GM12892 (cell line): ENCODE measurements at regions not wholly inside any gene's neighbourhood (a gene's known extent, or its start where the extent isn't known, plus 50 kb on each side); places are given as distances from the start of the nearest gene placed in this dataset.

Experiments
- DNase-seq: peaks from one replicate; pipeline ENCODE4 v3.0.0; 2011; ENCODE audit not compliant: insufficient read length
- FAIRE-seq: peaks from 2 replicates; lab custom pipeline; 2011; peaks lifted over from hg19 to GRCh38; lab: Jason Lieb, UNC
- POLR2A ChIP-seq: IDR thresholded peaks from 2 replicates; pipeline ENCODE4 v1.6.1; 2011; ENCODE audit warnings: low read depth, low read length, control low read depth
- POLR2AphosphoS5 ChIP-seq: IDR thresholded peaks from 2 replicates; pipeline ENCODE4 v1.6.1; 2011; ENCODE audit warnings: low read depth, low read length, control low read depth
- TAF1 ChIP-seq: IDR thresholded peaks from 2 replicates; pipeline ENCODE4 v1.6.1; 2011; ENCODE audit warnings: low read depth, mild to moderate bottlenecking, control low read depth, low read length, borderline replicate concordance

GRCh38 chr18:68035774-68036522 lies 519.4 kb upstream of the DSEL start:
- DNase-seq (no peak), FAIRE-seq (no peak)
- no peak for TF ChIP-seq POLR2A
- TF ChIP-seq POLR2AphosphoS5 = no peak
- no peak for TF ChIP-seq TAF1

GRCh38 chr18:68034296-68034695 lies 517.8 kb upstream of the DSEL start:
- no peak for FAIRE-seq
- DNase-seq = no peak
- TF ChIP-seq POLR2A = no peak
- TF ChIP-seq TAF1 = no peak
- no peak for TF ChIP-seq POLR2AphosphoS5

- no peak for DNase-seq
- no peak for FAIRE-seq
- TF ChIP-seq TAF1 (no peak), POLR2AphosphoS5 (no peak), POLR2A (no peak)
Measured at GRCh38 chr18:68033466-68033865, 516.9 kb upstream of the DSEL start.

DNA sequence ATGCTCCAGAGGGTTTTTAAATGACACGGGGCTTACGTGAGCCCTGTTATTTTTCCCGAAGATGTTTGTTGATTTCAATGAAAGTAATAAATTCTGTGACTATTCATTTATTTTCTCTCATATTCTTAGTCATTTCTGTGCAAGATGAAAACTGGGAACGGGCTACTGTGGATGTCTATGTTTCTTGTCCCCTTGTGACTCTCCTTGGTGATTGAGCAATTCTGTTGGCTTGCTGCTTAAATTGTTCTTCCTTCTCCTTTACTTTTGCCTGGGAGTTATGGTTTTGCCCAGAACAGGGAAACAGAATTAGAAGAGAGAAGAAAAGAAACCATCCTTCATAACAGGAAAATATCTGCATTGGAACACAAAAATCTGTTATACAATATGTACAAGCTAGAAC lies 508.2 kb upstream of the DSEL start:
- FAIRE-seq (no peak), DNase-seq (no peak)
- TF ChIP-seq POLR2AphosphoS5 = no peak
- TF ChIP-seq POLR2A = no peak
- TF ChIP-seq TAF1 = no peak

- no peak for TF ChIP-seq POLR2A
- TF ChIP-seq TAF1 = no peak
- no peak for TF ChIP-seq POLR2AphosphoS5
- no peak for FAIRE-seq
- no peak for DNase-seq
Measured at GRCh38 chr18:68017385-68017784, 500.9 kb upstream of the DSEL start.

DNA sequence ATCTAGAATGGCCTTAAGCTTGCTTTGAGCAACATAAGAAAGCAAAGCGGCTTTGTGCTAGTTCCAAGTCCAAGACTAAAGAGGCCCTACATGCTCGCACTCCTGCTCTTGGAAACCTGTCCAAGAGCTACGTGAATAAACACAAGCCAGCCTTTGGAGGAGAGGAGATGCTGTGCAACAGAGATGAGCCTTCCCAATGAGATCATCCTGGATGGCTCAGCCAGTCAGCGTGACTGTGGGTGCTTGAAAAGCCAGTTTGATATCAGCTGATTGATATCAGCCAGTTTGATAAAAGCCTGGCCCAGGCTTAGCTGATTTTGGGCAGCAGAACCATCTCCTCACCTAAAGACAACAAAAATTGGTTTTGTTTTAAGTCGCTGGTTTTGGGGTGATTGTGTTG lies 481.0 kb upstream of the DSEL start:
- TF ChIP-seq TAF1 = no peak
- TF ChIP-seq POLR2A = no peak
- TF ChIP-seq POLR2AphosphoS5 = no peak
- no peak for DNase-seq
- no peak for FAIRE-seq

GRCh38 chr18:67995769-67996168 lies 479.2 kb upstream of the DSEL start:
- FAIRE-seq (no peak), DNase-seq (no peak)
- TF ChIP-seq TAF1 (no peak), POLR2A (no peak), POLR2AphosphoS5 (no peak)

DNA sequence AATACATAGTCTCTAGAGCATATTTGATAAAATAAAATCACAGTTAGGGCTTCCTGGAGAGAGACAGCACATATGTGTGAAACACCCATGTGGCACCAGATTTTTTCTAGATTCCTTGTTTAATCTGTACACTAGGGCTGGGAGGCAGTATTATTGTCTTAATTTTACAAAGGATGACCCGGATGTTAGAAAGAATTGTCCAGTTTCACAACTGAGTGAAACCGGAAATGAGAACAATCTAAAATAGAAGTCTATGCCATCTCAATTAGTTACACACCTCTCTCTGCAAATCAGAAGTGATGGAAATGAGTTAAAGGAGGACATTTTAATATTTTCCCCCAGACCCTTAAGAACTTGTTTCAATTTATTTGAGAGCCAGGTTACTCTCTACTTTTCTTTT lies 463.7 kb upstream of the DSEL start:
- no peak for TF ChIP-seq TAF1
- TF ChIP-seq POLR2AphosphoS5 = no peak
- TF ChIP-seq POLR2A = no peak
- no peak for FAIRE-seq
- no peak for DNase-seq

DNA sequence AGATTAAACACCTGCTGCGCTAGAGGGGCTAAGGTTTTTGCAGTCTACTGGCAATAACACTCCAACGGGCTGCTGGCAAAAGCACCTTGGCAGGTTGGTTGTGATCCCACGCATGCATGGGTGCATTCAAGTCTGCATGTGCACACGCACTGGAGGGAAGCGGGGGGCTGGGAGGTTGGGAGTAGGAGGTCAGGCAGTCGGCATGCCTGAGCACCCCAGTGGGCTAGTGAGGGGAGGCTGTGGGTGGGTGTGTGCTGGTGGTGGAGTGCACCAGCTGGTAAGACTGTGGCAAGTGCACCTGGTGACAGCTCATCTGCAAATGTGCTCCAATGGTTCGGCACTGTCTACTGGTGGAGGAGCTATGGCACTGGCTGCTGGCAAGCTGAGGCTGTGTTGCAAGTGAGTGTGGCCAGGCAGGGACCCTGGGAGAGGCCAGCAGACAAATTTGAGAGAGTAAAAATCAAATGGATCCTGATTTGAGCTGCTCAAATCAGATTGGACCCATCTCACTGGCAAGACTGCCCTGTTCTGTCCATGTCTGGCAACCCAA lies 460.6 kb upstream of the DSEL start:
- no peak for FAIRE-seq
- no peak for DNase-seq
- TF ChIP-seq POLR2A = no peak
- TF ChIP-seq POLR2AphosphoS5 = no peak
- TF ChIP-seq TAF1 = no peak

DNA sequence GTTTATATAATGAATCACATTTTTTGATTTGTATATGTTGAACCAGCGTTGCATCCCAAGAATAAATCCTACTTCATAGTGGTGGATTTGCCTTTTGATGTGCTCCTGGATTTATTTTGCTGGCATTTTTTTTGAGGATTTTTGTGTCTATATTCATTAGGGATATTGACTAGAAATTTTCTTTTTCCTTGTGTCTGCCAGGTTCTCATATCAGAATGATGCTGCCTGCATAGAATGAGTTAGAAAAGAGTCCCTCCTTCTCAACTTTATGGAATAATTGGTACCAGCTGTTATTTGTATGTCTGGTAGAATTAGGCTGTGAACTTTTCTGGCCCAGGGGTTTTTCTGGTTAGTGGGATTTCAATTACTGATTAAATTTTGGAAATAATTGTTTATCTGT lies 457.4 kb upstream of the DSEL start:
- no peak for TF ChIP-seq POLR2AphosphoS5
- DNase-seq (no peak), FAIRE-seq (no peak)

DNA sequence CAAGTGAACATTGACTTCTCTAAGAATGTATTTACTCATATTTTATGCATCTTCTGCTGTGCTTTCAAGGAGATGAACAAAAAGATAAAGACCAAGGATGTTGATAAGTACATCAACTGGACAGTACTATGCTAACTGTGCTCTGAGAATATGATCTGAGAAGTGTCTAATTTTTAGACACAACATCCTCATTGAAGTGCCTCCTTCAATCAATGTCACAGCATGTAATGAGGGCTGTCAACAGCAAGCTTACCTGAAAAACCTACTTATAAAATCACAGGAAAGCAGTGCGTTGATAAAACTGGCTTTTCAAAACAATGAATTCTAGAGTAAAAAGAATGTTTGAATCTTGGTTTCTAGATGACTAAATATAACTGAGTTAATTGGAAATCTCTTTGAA lies 452.9 kb upstream of the DSEL start:
- no peak for FAIRE-seq
- DNase-seq = no peak
- TF ChIP-seq POLR2A (no peak), POLR2AphosphoS5 (no peak), TAF1 (no peak)

DNA sequence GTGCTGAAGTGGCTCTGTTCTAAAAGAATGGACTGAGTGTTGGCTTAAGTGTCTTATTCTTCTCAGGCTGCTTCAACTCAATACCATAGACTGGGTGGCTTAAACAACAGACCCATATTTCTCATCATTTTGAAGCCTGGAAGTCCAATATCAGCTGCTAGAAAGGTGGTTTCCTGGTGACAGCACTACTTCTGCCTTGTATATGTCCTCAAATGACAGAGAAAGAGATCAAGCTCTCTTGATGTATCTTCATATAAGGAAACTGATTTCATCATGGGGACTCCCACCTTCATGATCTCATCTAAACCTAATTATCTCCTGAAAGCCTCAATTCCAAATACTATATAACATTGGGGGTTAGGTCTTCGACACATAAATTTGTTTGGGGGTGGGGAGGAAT lies 449.7 kb upstream of the DSEL start:
- no peak for DNase-seq
- no peak for FAIRE-seq
- TF ChIP-seq POLR2A (no peak), POLR2AphosphoS5 (no peak), TAF1 (no peak)
